IMR-90 (cell line): ENCODE measurements at regions not wholly inside any gene's neighbourhood (a gene's known extent, or its start where the extent isn't known, plus 50 kb on each side); places are given as distances from the start of the nearest gene placed in this dataset.

Source experiments
- CHD1 ChIP-seq: IDR thresholded peaks from 2 replicates; pipeline ENCODE4 v1.6.1; 2012; ENCODE audit warnings: low read depth, low read length, improper control_type of control experiment
- CTCF ChIP-seq: conservative IDR thresholded peaks from 2 replicates; pipeline ENCODE4 v1.5.1; 2012; ENCODE audit warnings: mild to moderate bottlenecking, low read depth, low read length, improper control_type of control experiment
- FOS ChIP-seq: fragments of 150-350 bp; IDR thresholded peaks from 2 replicates; pipeline ENCODE4 v1.6.1; 2016; ENCODE audit warnings: low read depth, low read length
- MAZ ChIP-seq: IDR thresholded peaks from 2 replicates; pipeline ENCODE4 v1.6.1; 2012; ENCODE audit warnings: low read depth, mild to moderate bottlenecking, low read length, improper control_type of control experiment, moderate library complexity, borderline replicate concordance
- MXI1 ChIP-seq: IDR thresholded peaks from 2 replicates; pipeline ENCODE4 v1.6.1; 2012; ENCODE audit warnings: low read depth, mild to moderate bottlenecking, low read length, moderate library complexity, borderline replicate concordance
- NFE2L2 ChIP-seq: fragments of 150-350 bp; IDR thresholded peaks from 2 replicates; pipeline ENCODE4 v1.6.1; 2016; ENCODE audit warnings: low read depth, mild to moderate bottlenecking, low read length
- POLR2A ChIP-seq: IDR thresholded peaks from 2 replicates; pipeline ENCODE4 v1.6.1; 2012; ENCODE audit warnings: mild to moderate bottlenecking, low read depth, low read length
- RCOR1 ChIP-seq: IDR thresholded peaks from 2 replicates; pipeline ENCODE4 v1.6.1; 2012; ENCODE audit warnings: mild to moderate bottlenecking, low read length, improper control_type of control experiment; ENCODE audit not compliant: insufficient replicate concordance
- RFX5 ChIP-seq: IDR thresholded peaks from 2 replicates; pipeline ENCODE4 v1.8.0; 2012; ENCODE audit warnings: low read depth, mild to moderate bottlenecking, low read length, moderate library complexity
- USF2 ChIP-seq: fragments of 150-350 bp; IDR thresholded peaks from 2 replicates; pipeline ENCODE4 v1.6.1; 2017; ENCODE audit warnings: mild to moderate bottlenecking, antibody characterized with exemption, low read length, low read depth

GRCh38 chr5:2251298-2251697 lies 368.6 kb upstream of the IRX4 start:
- TF ChIP-seq CTCF (no peak), MXI1 (no peak), POLR2A (no peak), MAZ (no peak), RFX5 (no peak), FOS (no peak), USF2 (no peak), RCOR1 (no peak), CHD1 (no peak), NFE2L2 (no peak)
